ENCODE measurements at regions not wholly inside any gene's neighbourhood (a gene's known extent, or its start where the extent isn't known, plus 50 kb on each side); places are given as distances from the start of the nearest gene placed in this dataset.

GRCh38 chr2:120558847-120559246 is 176.8 kb upstream of the GLI2 start:
- H3K27me3 ChIP-seq (replicated peaks in 1 of 4; ENCODE audit: control extremely low read depth in 1 of 4, control insufficient read depth in 3 of 4, insufficient read depth in 4 of 4, low read length in 3 of 4), result peaks cover 0 to 3% (median 0%) of the 10 kb centered on the region in 4 experiments
- Mint-ChIP-seq H3K27me3 (peaks cover 11% of the 10 kb centered on the region), H3K4me1 (no peaks in the 10 kb centered on the region), H3K4me3 (no peak overlapping the region), H3K9me3 (ENCODE audit: insufficient read depth) (no peaks in the 10 kb centered on the region), H3K27ac (no peak overlapping the region)
- ChIA-PET CTCF (no interaction called here), POLR2A (no interaction called here)
- H3K4me2 ChIP-seq (replicated peaks; ENCODE audit: low read depth, low read length, poor library complexity, severe bottlenecking), result no peak overlapping the region
- H3K36me3 ChIP-seq (replicated peaks in 1 of 2; ENCODE audit: control extremely low read depth in 1 of 2, control insufficient read depth in 1 of 2, extremely low read depth in 1 of 2, insufficient read depth in 2 of 2, low read length in 1 of 2), result no peaks in the 10 kb centered on the region
- no peak for TF ChIP-seq EZH2 (IDR thresholded peaks at IDR 0.05; ENCODE audit: borderline replicate concordance, insufficient read depth, low read depth, low read length, poor library complexity, severe bottlenecking)
- TF ChIP-seq CTCF (IDR thresholded peaks at IDR 0.05), result no peak
- DNase-seq (no peak), ATAC-seq (ENCODE audit: low read depth) (no peak)
- no peak overlapping the region for H2AFZ ChIP-seq (ENCODE audit: insufficient read depth, low read depth, low read length, poor library complexity, severe bottlenecking)
- H3K79me2 ChIP-seq (ENCODE audit: control insufficient read depth, insufficient read depth, low read length), result no peaks in the 10 kb centered on the region
- H3K4me3 ChIP-seq (ENCODE audit: control extremely low read depth in 1 of 5, extremely low read depth in 1 of 5, insufficient read depth in 1 of 5, low read depth in 2 of 5, low read length in 4 of 5), result no peak overlapping the region
- no peaks in the 10 kb centered on the region for H4K20me1 ChIP-seq (ENCODE audit: control insufficient read depth, insufficient read depth, low read length, poor library complexity, severe bottlenecking)
- no peak overlapping the region for H3K9ac ChIP-seq (ENCODE audit: low read length)
- intact Hi-C loops (cut with micrococcal nuclease), result no loop called here
- 81% methylated on average over 3 of the region's 3 CpGs for WGBS (ENCODE audit: insufficient coverage)
- no peaks in the 10 kb centered on the region for H3K9me3 ChIP-seq (ENCODE audit: control extremely low read depth in 1 of 3, control insufficient read depth in 2 of 3, insufficient read depth in 1 of 3, low read length in 2 of 3)
- H3K27ac ChIP-seq (ENCODE audit: low read length in 2 of 2), result no peak overlapping the region
- no peaks in the 10 kb centered on the region for H3K4me1 ChIP-seq (ENCODE audit: control insufficient read depth in 2 of 2, insufficient read depth in 2 of 2, low read length in 2 of 2)

DNA sequence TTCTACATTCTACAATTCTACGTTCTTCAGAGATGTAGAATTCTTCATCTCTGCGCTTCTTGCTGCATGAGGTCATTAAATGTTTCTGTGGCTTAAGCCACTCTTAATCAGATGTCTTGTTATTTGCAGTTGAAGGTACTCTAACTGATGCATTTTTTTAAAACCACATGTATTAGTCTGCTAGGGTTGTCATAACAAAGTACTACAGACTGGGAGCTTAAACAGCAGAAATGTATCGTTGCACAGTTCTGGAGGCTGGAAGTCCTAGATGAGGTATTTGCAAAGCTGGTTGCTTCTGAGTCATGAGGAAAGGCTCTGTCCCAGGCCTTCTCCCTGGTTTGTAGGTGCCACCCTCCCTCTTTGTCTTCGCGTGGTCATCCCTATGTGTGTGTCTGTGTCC is 176.3 kb upstream of the GLI2 start:
- Mint-ChIP-seq H3K4me3 (no peak overlapping the region), H3K9me3 (ENCODE audit: insufficient read depth) (no peaks in the 10 kb centered on the region), H3K27ac (no peak overlapping the region), H3K4me1 (no peaks in the 10 kb centered on the region), H3K27me3 (peaks cover 8% of the 10 kb centered on the region)
- no peaks in the 10 kb centered on the region for H3K9me3 ChIP-seq (ENCODE audit: control extremely low read depth in 1 of 3, control insufficient read depth in 2 of 3, insufficient read depth in 1 of 3, low read length in 2 of 3)
- no peaks in the 10 kb centered on the region for H3K79me2 ChIP-seq (ENCODE audit: control insufficient read depth, insufficient read depth, low read length)
- no peaks in the 10 kb centered on the region for H3K4me1 ChIP-seq (ENCODE audit: control insufficient read depth in 2 of 2, insufficient read depth in 2 of 2, low read length in 2 of 2)
- no peak overlapping the region for H3K4me3 ChIP-seq (ENCODE audit: control extremely low read depth in 1 of 5, extremely low read depth in 1 of 5, insufficient read depth in 1 of 5, low read depth in 2 of 5, low read length in 4 of 5)
- intact Hi-C loops (cut with micrococcal nuclease), result no loop called here
- ChIA-PET POLR2A (no interaction called here), CTCF (no interaction called here)
- ATAC-seq (ENCODE audit: low read depth) (no peak), DNase-seq (no peak)
- 100% methylated on average over 1 of the region's 5 CpGs for WGBS (ENCODE audit: insufficient coverage)
- no peak overlapping the region for H3K9ac ChIP-seq (ENCODE audit: low read length)
- H3K36me3 ChIP-seq (replicated peaks in 1 of 2; ENCODE audit: control extremely low read depth in 1 of 2, control insufficient read depth in 1 of 2, extremely low read depth in 1 of 2, insufficient read depth in 2 of 2, low read length in 1 of 2), result no peaks in the 10 kb centered on the region
- H4K20me1 ChIP-seq (ENCODE audit: control insufficient read depth, insufficient read depth, low read length, poor library complexity, severe bottlenecking), result no peaks in the 10 kb centered on the region
- TF ChIP-seq CTCF (IDR thresholded peaks at IDR 0.05) (no peak), EZH2 (IDR thresholded peaks at IDR 0.05; ENCODE audit: borderline replicate concordance, insufficient read depth, low read depth, low read length, poor library complexity, severe bottlenecking) (no peak)
- H3K27me3 ChIP-seq (replicated peaks in 1 of 4; ENCODE audit: control extremely low read depth in 1 of 4, control insufficient read depth in 3 of 4, insufficient read depth in 4 of 4, low read length in 3 of 4), result peaks cover 0 to 3% (median 0%) of the 10 kb centered on the region in 4 experiments
- H2AFZ ChIP-seq (ENCODE audit: insufficient read depth, low read depth, low read length, poor library complexity, severe bottlenecking), result no peak overlapping the region
- no peak overlapping the region for H3K27ac ChIP-seq (ENCODE audit: low read length in 2 of 2)
- H3K4me2 ChIP-seq (replicated peaks; ENCODE audit: low read depth, low read length, poor library complexity, severe bottlenecking), result no peak overlapping the region

Measured in B cell (primary cell).